ENCODE measurements at regions not wholly inside any gene's neighbourhood (a gene's known extent, or its start where the extent isn't known, plus 50 kb on each side); places are given as distances from the start of the nearest gene placed in this dataset.

DNA sequence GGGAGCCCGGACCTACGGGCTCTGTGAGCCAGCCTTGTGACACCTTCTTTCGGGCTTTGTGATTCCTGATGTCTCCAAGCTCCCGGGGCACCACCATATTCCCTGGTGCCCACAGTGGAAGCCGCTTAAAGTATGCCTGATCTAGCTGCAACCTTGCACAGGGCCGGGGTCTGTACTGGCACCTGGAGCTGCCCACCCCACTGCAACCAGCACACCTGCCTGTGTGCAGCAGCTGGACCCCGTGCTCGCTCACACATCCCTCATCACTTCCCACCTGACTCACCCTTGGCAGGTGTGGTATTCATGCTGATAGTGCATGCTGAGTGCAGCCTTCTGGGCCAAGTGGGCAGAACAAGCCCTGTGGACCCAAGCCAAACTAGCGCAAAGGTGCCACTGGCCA, 1981.1 kb upstream of the PCDH20 start:
- H3K27ac ChIP-seq (ENCODE audit: low read depth, low read length) = no peak overlapping the region
- no peaks in the 10 kb centered on the region for H3K4me1 ChIP-seq (ENCODE audit: control insufficient read depth, insufficient read depth, low read length)
- no peak overlapping the region for H3K4me3 ChIP-seq (ENCODE audit: low read depth, low read length)
- no peak overlapping the region for H3K9ac ChIP-seq (ENCODE audit: low read length)
- no peaks in the 10 kb centered on the region for H3K9me3 ChIP-seq (ENCODE audit: control insufficient read depth, insufficient read depth, low read depth, low read length)
- no peaks in the 10 kb centered on the region for H3K27me3 ChIP-seq (ENCODE audit: control insufficient read depth, insufficient read depth, low read length)
- no peaks in the 10 kb centered on the region for H3K36me3 ChIP-seq (ENCODE audit: control insufficient read depth, insufficient read depth, low read length)

DNA sequence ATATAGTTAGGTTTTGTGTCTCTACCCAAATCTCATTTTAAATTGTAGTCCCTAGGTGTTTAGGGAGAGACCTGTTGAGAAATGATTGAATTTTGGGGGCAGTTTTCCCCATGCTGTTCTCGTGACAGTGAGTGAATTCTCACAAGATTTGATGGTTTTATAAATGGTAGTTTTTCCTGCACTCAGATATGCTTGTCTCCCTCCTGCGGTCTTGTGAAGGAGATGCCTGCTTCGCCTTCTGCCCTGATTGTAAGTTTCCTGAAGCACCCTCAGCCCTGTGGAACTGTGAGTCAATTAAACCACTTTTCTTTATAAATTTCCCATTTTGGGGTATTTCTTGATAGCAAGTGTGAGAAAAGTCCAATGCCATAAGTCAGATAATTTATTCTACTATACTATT, 1977.5 kb upstream of the PCDH20 start:
- Histone ChIP-seq H3K36me3 (ENCODE audit: control insufficient read depth, insufficient read depth, low read length) (no peaks in the 10 kb centered on the region), H3K4me1 (ENCODE audit: control insufficient read depth, insufficient read depth, low read length) (no peaks in the 10 kb centered on the region), H3K4me3 (ENCODE audit: low read depth, low read length) (no peak overlapping the region), H3K9ac (ENCODE audit: low read length) (no peak overlapping the region), H3K27me3 (ENCODE audit: control insufficient read depth, insufficient read depth, low read length) (no peaks in the 10 kb centered on the region), H3K27ac (ENCODE audit: low read depth, low read length) (no peak overlapping the region), H3K9me3 (ENCODE audit: control insufficient read depth, insufficient read depth, low read depth, low read length) (no peaks in the 10 kb centered on the region)

DNA sequence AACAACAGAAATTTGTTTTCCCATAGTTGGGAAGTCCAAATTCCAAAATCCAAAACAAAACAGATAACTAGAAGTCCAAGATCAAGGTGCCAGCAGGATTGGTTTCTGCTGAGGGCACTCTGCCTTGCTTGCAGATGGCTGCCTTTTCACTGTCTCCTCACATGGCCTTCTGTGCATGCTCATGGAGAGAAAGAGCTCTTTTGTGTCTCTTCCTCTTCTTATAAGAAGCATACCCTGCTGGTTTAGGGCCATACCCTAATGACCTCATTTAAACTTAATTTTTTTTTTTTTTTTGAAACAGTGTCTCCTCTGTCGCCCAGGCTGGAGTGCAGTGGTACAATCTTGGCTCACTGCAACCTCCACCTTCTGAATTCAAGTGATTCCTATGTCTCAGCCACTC, 1974.1 kb upstream of the PCDH20 start:
- Histone ChIP-seq H3K4me1 (ENCODE audit: control insufficient read depth, insufficient read depth, low read length) (no peaks in the 10 kb centered on the region), H3K27ac (ENCODE audit: low read depth, low read length) (no peak overlapping the region), H3K27me3 (ENCODE audit: control insufficient read depth, insufficient read depth, low read length) (no peaks in the 10 kb centered on the region), H3K9ac (ENCODE audit: low read length) (no peak overlapping the region), H3K4me3 (ENCODE audit: low read depth, low read length) (no peak overlapping the region), H3K36me3 (ENCODE audit: control insufficient read depth, insufficient read depth, low read length) (no peaks in the 10 kb centered on the region), H3K9me3 (ENCODE audit: control insufficient read depth, insufficient read depth, low read depth, low read length) (no peaks in the 10 kb centered on the region)

DNA sequence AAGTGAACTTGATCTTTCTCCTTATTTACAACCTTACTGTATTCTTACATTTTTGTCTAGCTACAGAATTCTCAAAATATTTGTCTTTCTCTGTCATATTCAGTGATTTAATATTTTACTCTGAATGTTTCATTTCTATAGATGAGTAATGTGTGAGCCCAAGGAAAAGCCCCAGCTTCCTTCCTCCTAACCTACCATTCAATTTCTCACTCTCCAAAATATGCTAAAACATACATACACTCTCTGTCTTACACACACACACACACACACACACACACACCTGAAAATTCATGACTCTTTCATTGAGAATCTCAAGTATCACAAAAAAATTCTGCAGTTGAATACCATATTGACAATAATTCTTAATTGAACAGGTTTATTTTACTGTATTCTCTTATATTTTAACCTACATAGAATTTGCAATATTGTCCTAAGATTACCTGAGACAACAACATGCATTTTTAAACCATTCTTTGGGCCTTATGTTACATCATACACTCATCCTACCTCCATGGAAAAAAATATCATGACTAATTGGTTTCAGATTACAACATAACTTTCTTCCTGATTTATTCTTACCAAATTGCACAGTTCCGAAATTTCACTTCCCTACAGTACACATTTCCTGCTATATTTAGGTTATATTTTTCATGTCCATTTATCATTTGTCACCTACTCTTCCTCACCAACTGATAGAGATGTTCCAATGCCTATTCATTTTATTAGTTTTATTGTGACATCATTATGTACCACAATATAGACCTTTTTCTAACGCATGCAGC, 1965.6 kb upstream of the PCDH20 start:
- H3K9me3 ChIP-seq (ENCODE audit: control insufficient read depth, insufficient read depth, low read depth, low read length) = no peaks in the 10 kb centered on the region
- no peaks in the 10 kb centered on the region for H3K27me3 ChIP-seq (ENCODE audit: control insufficient read depth, insufficient read depth, low read length)
- H3K27ac ChIP-seq (ENCODE audit: low read depth, low read length) = no peak overlapping the region
- no peaks in the 10 kb centered on the region for H3K36me3 ChIP-seq (ENCODE audit: control insufficient read depth, insufficient read depth, low read length)
- no peak overlapping the region for H3K4me3 ChIP-seq (ENCODE audit: low read depth, low read length)
- no peaks in the 10 kb centered on the region for H3K4me1 ChIP-seq (ENCODE audit: control insufficient read depth, insufficient read depth, low read length)
- H3K9ac ChIP-seq (ENCODE audit: low read length) = no peak overlapping the region

GRCh38 chr13:63377986-63378385, 1962.3 kb upstream of the PCDH20 start:
- no peaks in the 10 kb centered on the region for H3K36me3 ChIP-seq (ENCODE audit: control insufficient read depth, insufficient read depth, low read length)
- H3K4me3 ChIP-seq (ENCODE audit: low read depth, low read length) = no peak overlapping the region
- H3K27ac ChIP-seq (ENCODE audit: low read depth, low read length) = no peak overlapping the region
- no peaks in the 10 kb centered on the region for H3K9me3 ChIP-seq (ENCODE audit: control insufficient read depth, insufficient read depth, low read depth, low read length)
- H3K4me1 ChIP-seq (ENCODE audit: control insufficient read depth, insufficient read depth, low read length) = no peaks in the 10 kb centered on the region
- no peak overlapping the region for H3K9ac ChIP-seq (ENCODE audit: low read length)
- H3K27me3 ChIP-seq (ENCODE audit: control insufficient read depth, insufficient read depth, low read length) = no peaks in the 10 kb centered on the region

DNA sequence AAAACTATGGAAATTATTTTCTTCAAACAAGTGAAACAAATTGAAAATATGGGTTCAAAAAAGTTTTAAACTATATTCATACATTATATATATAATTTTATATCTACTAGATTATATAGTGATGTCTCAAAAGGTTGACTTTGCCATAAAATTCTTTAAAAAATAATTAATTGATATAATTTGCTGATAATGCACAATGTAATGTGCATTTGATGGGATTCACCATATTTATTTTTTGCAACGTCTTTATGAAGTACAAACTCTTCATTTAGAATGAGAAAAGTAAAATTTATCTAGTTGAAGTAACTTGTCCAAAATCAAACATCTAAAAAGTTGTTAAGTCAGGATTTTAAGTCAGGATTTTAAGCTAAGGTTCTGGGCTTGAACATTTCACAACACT, 1954.5 kb upstream of the PCDH20 start:
- Histone ChIP-seq H3K27me3 (ENCODE audit: control insufficient read depth, insufficient read depth, low read length) (no peaks in the 10 kb centered on the region), H3K4me3 (ENCODE audit: low read depth, low read length) (no peak overlapping the region), H3K4me1 (ENCODE audit: control insufficient read depth, insufficient read depth, low read length) (no peaks in the 10 kb centered on the region), H3K36me3 (ENCODE audit: control insufficient read depth, insufficient read depth, low read length) (no peaks in the 10 kb centered on the region), H3K27ac (ENCODE audit: low read depth, low read length) (no peak overlapping the region), H3K9ac (ENCODE audit: low read length) (no peak overlapping the region), H3K9me3 (ENCODE audit: control insufficient read depth, insufficient read depth, low read depth, low read length) (no peaks in the 10 kb centered on the region)

- Histone ChIP-seq H3K4me1 (ENCODE audit: control insufficient read depth, insufficient read depth, low read length) (no peaks in the 10 kb centered on the region), H3K4me3 (ENCODE audit: low read depth, low read length) (no peak overlapping the region), H3K27ac (ENCODE audit: low read depth, low read length) (no peak overlapping the region), H3K27me3 (ENCODE audit: control insufficient read depth, insufficient read depth, low read length) (no peaks in the 10 kb centered on the region), H3K9me3 (ENCODE audit: control insufficient read depth, insufficient read depth, low read depth, low read length) (no peaks in the 10 kb centered on the region), H3K36me3 (ENCODE audit: control insufficient read depth, insufficient read depth, low read length) (no peaks in the 10 kb centered on the region), H3K9ac (ENCODE audit: low read length) (no peak overlapping the region)
Measured at GRCh38 chr13:63367522-63368198, 1952.0 kb upstream of the PCDH20 start.

- no peak overlapping the region for H3K27ac ChIP-seq (ENCODE audit: low read depth, low read length)
Measured at GRCh38 chr13:63364159-63364558, 1948.5 kb upstream of the PCDH20 start.

GRCh38 chr13:63351533-63351932, 1935.9 kb upstream of the PCDH20 start:
- no peaks in the 10 kb centered on the region for H3K9me3 ChIP-seq (ENCODE audit: control insufficient read depth, insufficient read depth, low read depth, low read length)
- no peaks in the 10 kb centered on the region for H3K4me1 ChIP-seq (ENCODE audit: control insufficient read depth, insufficient read depth, low read length)
- no peaks in the 10 kb centered on the region for H3K27me3 ChIP-seq (ENCODE audit: control insufficient read depth, insufficient read depth, low read length)
- H3K36me3 ChIP-seq (ENCODE audit: control insufficient read depth, insufficient read depth, low read length) = no peaks in the 10 kb centered on the region
- no peak overlapping the region for H3K27ac ChIP-seq (ENCODE audit: low read depth, low read length)
- no peak overlapping the region for H3K4me3 ChIP-seq (ENCODE audit: low read depth, low read length)
- H3K9ac ChIP-seq (ENCODE audit: low read length) = no peak overlapping the region

More at GRCh38 chr13:63364159-63364558, 1948.5 kb upstream of the PCDH20 start:
- no peak overlapping the region for H3K4me3 ChIP-seq (ENCODE audit: low read depth, low read length)
- no peaks in the 10 kb centered on the region for H3K9me3 ChIP-seq (ENCODE audit: control insufficient read depth, insufficient read depth, low read depth, low read length)
- H3K4me1 ChIP-seq (ENCODE audit: control insufficient read depth, insufficient read depth, low read length) = no peaks in the 10 kb centered on the region
- no peaks in the 10 kb centered on the region for H3K36me3 ChIP-seq (ENCODE audit: control insufficient read depth, insufficient read depth, low read length)
- no peak overlapping the region for H3K9ac ChIP-seq (ENCODE audit: low read length)
- no peaks in the 10 kb centered on the region for H3K27me3 ChIP-seq (ENCODE audit: control insufficient read depth, insufficient read depth, low read length)

DNA sequence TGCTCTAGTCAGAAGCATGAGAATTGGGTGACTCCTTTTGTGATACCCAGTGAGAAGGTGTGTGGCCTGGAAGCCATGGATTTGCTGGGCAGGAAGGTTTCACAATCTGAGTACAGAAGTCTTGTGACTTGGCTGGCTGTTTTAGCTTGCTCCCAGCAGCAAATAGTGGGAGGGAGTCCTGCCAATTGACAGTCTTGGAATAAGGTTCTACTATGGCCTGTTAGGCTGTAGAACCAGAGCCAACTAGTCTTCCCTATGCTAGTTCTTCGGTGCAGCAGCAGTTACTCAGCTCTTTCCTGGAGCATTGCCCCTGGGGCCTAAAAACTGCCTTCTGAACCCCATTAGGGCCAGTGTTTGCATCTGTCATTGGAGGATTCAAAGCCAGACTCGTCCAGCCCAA, 1935.4 kb upstream of the PCDH20 start:
- no peaks in the 10 kb centered on the region for H3K36me3 ChIP-seq (ENCODE audit: control insufficient read depth, insufficient read depth, low read length)
- no peak overlapping the region for H3K9ac ChIP-seq (ENCODE audit: low read length)
- no peak overlapping the region for H3K27ac ChIP-seq (ENCODE audit: low read depth, low read length)
- H3K27me3 ChIP-seq (ENCODE audit: control insufficient read depth, insufficient read depth, low read length) = no peaks in the 10 kb centered on the region
- H3K9me3 ChIP-seq (ENCODE audit: control insufficient read depth, insufficient read depth, low read depth, low read length) = no peaks in the 10 kb centered on the region
- no peaks in the 10 kb centered on the region for H3K4me1 ChIP-seq (ENCODE audit: control insufficient read depth, insufficient read depth, low read length)
- no peak overlapping the region for H3K4me3 ChIP-seq (ENCODE audit: low read depth, low read length)

DNA sequence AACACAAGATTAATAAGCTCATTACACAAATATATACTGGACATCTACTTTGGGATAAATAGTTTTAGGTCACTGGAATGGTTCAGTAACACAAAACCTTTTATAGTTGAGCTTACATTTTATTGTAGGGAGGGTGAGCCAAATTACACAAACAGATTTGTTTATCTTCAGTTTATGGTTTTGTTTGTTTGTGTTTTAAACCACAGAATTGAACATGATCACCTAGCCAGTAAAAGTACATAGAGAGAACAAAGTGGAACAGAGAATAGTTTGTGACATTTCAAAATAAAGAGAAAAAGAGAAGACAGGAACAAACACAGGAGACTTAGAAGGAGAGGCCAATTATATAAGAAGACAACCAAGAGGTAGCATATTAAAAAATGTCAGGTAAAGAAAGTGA, 1930.2 kb upstream of the PCDH20 start:
- no peak overlapping the region for H3K4me3 ChIP-seq (ENCODE audit: low read depth, low read length)
- H3K27ac ChIP-seq (ENCODE audit: low read depth, low read length) = no peak overlapping the region
- H3K36me3 ChIP-seq (ENCODE audit: control insufficient read depth, insufficient read depth, low read length) = no peaks in the 10 kb centered on the region
- no peaks in the 10 kb centered on the region for H3K27me3 ChIP-seq (ENCODE audit: control insufficient read depth, insufficient read depth, low read length)
- no peak overlapping the region for H3K9ac ChIP-seq (ENCODE audit: low read length)
- H3K4me1 ChIP-seq (ENCODE audit: control insufficient read depth, insufficient read depth, low read length) = no peaks in the 10 kb centered on the region
- H3K9me3 ChIP-seq (ENCODE audit: control insufficient read depth, insufficient read depth, low read depth, low read length) = no peaks in the 10 kb centered on the region
